DOHH2 (cell line): ENCODE measurements at regions not wholly inside any gene's neighbourhood (a gene's known extent, or its start where the extent isn't known, plus 50 kb on each side); places are given as distances from the start of the nearest gene placed in this dataset.

Source experiments
- H3F3A ChIP-seq: fragments of 200-600 bp; sonication (generic), shearing (Covaris generic); 2 replicates; pipeline ENCODE4 v1.6.0; 2016; ENCODE audit warnings: antibody characterized with exemption, mild to moderate bottlenecking; ENCODE audit not compliant: control insufficient read depth, insufficient read depth
- H3K27ac ChIP-seq: fragments of 200-600 bp; sonication (generic); 2 replicates; pipeline ENCODE4 v1.5.1; 2014; ENCODE audit warnings: low read depth, mild to moderate bottlenecking, low read length, moderate library complexity
- H3K27me3 ChIP-seq: fragments of 200-600 bp; sonication (generic); 2 replicates; pipeline ENCODE4 v1.6.1; 2014; ENCODE audit warnings: mild to moderate bottlenecking, low read length, mixed read lengths; ENCODE audit not compliant: control insufficient read depth
- H3K36me3 ChIP-seq: fragments of 200-600 bp; sonication (generic); 2 replicates; pipeline ENCODE4 v1.6.1; 2014; ENCODE audit warnings: mild to moderate bottlenecking, low read length, moderate library complexity, mixed read lengths; ENCODE audit not compliant: control insufficient read depth
- H3K4me1 ChIP-seq: fragments of 200-600 bp; sonication (generic); 2 replicates; pipeline ENCODE4 v1.6.1; 2014; ENCODE audit warnings: mild to moderate bottlenecking, low read length, mixed read lengths; ENCODE audit not compliant: control insufficient read depth
- H3K4me2 ChIP-seq: fragments of 200-600 bp; sonication (generic); 2 replicates; pipeline ENCODE4 v1.6.0; 2014; ENCODE audit warnings: mild to moderate bottlenecking, low read length, moderate library complexity
- H3K4me3 ChIP-seq: fragments of 200-600 bp; sonication (generic); 2 replicates; pipeline ENCODE4 v1.5.1; 2014; ENCODE audit warnings: mild to moderate bottlenecking, low read length, mixed read lengths
- H3K79me2 ChIP-seq: fragments of 200-600 bp; sonication (generic); 2 replicates; pipeline ENCODE4 v1.6.1; 2014; ENCODE audit warnings: mild to moderate bottlenecking, low read length, mixed read lengths; ENCODE audit not compliant: control insufficient read depth
- H3K9me2 ChIP-seq: fragments of 200-600 bp; sonication (generic); replicated peaks from 2 replicates; pipeline ENCODE4 v1.6.1; 2014; ENCODE audit warnings: mild to moderate bottlenecking, low read length, mixed read lengths; ENCODE audit not compliant: control insufficient read depth
- H3K9me3 ChIP-seq: fragments of 200-600 bp; sonication (generic); 2 replicates; pipeline ENCODE4 v1.6.1; 2014; ENCODE audit warnings: antibody characterized with exemption, low read length, mixed read lengths; ENCODE audit not compliant: control insufficient read depth, insufficient read depth
- H4K20me1 ChIP-seq: fragments of 200-600 bp; sonication (generic); 2 replicates; pipeline ENCODE4 v1.6.0; 2014; ENCODE audit warnings: low read depth, mild to moderate bottlenecking, antibody characterized with exemption, low read length, moderate library complexity; ENCODE audit not compliant: control insufficient read depth, insufficient read depth
- EZH2phosphoT487 ChIP-seq: fragments of 200-600 bp; sonication (generic); IDR thresholded peaks from 2 replicates; pipeline ENCODE4 v1.6.1; 2017; ENCODE audit warnings: borderline replicate concordance, mild to moderate bottlenecking, antibody characterized with exemption, low read length, moderate library complexity, mixed read lengths
- TF ChIP-seq, protein P1 (sequence below): fragments of 200-600 bp; sonication (generic); IDR thresholded peaks from one replicate; pipeline ENCODE4 v1.5.1; 2014; ENCODE audit warnings: antibody characterized with exemption, mild to moderate bottlenecking, low read depth, low read length; ENCODE audit not compliant: poor library complexity, severe bottlenecking

DNA sequence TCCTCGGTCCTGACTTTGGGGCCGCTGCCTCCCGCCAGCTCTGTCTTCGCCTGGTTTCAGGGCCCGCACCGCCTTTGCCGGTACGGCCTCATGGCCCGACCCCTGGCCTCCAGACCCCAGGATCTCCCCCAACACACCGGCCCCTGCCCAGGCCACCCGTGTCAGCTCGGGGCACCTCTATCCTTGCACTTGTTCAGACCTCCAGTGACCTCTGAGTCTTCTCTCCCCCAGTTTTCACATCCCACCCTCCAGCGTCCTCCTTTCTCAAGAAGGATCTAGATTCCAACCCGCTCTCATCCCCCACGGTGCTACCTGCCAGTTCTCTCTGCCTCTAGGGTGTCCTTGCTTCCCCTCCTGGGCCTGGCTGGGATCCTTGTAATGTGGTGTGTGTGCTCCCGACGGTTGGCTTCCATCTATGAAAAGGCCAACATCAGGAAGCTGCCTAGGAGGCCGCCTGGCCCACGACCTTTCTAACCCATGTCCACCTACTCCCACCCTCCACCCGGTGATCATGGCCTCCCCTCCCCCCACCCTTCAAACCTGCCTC is 61.1 kb downstream of the SPATA31C2 start:
- H3K4me3 ChIP-seq, result no peak overlapping the region
- no peak overlapping the region for H3K4me2 ChIP-seq
- no peaks in the 10 kb centered on the region for H3K27me3 ChIP-seq
- no peaks in the 10 kb centered on the region for H3K79me2 ChIP-seq
- no peaks in the 10 kb centered on the region for H3K36me3 ChIP-seq
- no peaks in the 10 kb centered on the region for H3F3A ChIP-seq
- TF ChIP-seq EZH2phosphoT487, result no peak
- TF ChIP-seq, protein P1, sequence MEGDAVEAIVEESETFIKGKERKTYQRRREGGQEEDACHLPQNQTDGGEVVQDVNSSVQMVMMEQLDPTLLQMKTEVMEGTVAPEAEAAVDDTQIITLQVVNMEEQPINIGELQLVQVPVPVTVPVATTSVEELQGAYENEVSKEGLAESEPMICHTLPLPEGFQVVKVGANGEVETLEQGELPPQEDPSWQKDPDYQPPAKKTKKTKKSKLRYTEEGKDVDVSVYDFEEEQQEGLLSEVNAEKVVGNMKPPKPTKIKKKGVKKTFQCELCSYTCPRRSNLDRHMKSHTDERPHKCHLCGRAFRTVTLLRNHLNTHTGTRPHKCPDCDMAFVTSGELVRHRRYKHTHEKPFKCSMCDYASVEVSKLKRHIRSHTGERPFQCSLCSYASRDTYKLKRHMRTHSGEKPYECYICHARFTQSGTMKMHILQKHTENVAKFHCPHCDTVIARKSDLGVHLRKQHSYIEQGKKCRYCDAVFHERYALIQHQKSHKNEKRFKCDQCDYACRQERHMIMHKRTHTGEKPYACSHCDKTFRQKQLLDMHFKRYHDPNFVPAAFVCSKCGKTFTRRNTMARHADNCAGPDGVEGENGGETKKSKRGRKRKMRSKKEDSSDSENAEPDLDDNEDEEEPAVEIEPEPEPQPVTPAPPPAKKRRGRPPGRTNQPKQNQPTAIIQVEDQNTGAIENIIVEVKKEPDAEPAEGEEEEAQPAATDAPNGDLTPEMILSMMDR, result no peak
- H3K4me1 ChIP-seq, result no peaks in the 10 kb centered on the region
- H3K9me3 ChIP-seq, result no peaks in the 10 kb centered on the region
- no peaks in the 10 kb centered on the region for H4K20me1 ChIP-seq
- H3K27ac ChIP-seq, result no peak overlapping the region
- H3K9me2 ChIP-seq, result no peaks in the 10 kb centered on the region

- no peaks in the 10 kb centered on the region for H3K36me3 ChIP-seq
- no peaks in the 10 kb centered on the region for H3K9me2 ChIP-seq
- no peak for TF ChIP-seq EZH2phosphoT487
- TF ChIP-seq, protein P1, result no peak
- no peak overlapping the region for H3K4me3 ChIP-seq
- no peaks in the 10 kb centered on the region for H4K20me1 ChIP-seq
- no peaks in the 10 kb centered on the region for H3K9me3 ChIP-seq
- no peaks in the 10 kb centered on the region for H3K27me3 ChIP-seq
- H3K27ac ChIP-seq, result no peak overlapping the region
- no peaks in the 10 kb centered on the region for H3K4me1 ChIP-seq
- H3K4me2 ChIP-seq, result no peak overlapping the region
- H3F3A ChIP-seq, result no peaks in the 10 kb centered on the region
- no peaks in the 10 kb centered on the region for H3K79me2 ChIP-seq
These were observed 61.8 kb downstream of the SPATA31C2 start for GRCh38 chr9:88076286-88077070.

DNA sequence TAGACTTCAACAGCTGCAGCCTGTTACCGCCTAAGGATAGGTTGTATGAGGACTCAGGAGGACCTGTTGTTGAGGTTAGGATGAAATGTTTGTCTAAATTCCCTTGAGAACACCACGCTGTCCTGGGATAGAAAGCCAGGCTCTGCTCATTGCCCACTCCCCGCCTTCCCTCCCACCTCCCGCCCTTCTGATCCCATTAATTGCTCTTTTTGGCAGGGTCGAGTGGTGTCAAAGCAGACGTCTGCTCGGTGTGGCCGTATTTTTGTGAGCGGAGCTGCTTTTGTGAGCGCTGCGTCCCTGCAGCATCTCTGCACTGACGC is 62.3 kb downstream of the SPATA31C2 start:
- Histone ChIP-seq H4K20me1 (no peaks in the 10 kb centered on the region), H3K4me1 (no peaks in the 10 kb centered on the region), H3K9me3 (no peaks in the 10 kb centered on the region), H3F3A (no peaks in the 10 kb centered on the region), H3K9me2 (no peaks in the 10 kb centered on the region), H3K27me3 (no peaks in the 10 kb centered on the region), H3K79me2 (no peaks in the 10 kb centered on the region), H3K4me3 (no peak overlapping the region), H3K36me3 (no peaks in the 10 kb centered on the region), H3K4me2 (no peak overlapping the region), H3K27ac (no peak overlapping the region)
- TF ChIP-seq, protein P1, result no peak
- TF ChIP-seq EZH2phosphoT487, result no peak
